Liver (tissue), 8 donors: ENCODE measurements at regions not wholly inside any gene's neighbourhood (a gene's known extent, or its start where the extent isn't known, plus 50 kb on each side); places are given as distances from the start of the nearest gene placed in this dataset.

ENCODE experiments used
- DNase-seq: peaks from one replicate; pipeline ENCODE4 v3.0.0-alpha.2; 2017; ENCODE audit warnings: low spot score
- H3K27ac ChIP-seq, 2 donors: one replicate each; pipeline ENCODE4 v1.7.0; 2013; ENCODE audit warnings: inconsistent platforms in 2 of 2, low read length in 2 of 2, control low read depth in 1 of 2, low read depth in 1 of 2, mild to moderate bottlenecking in 1 of 2
- H3K27me3 ChIP-seq, 4 donors: one replicate each; pipeline versions ENCODE4 v1.6.1 to v1.7.0; 2013; ENCODE audit warnings: low read length in 3 of 4, inconsistent platforms in 1 of 4, mild to moderate bottlenecking in 1 of 4, moderate library complexity in 1 of 4; ENCODE audit not compliant: control insufficient read depth in 4 of 4, insufficient read depth in 4 of 4
- H3K36me3 ChIP-seq, 4 donors: one replicate each; pipeline versions ENCODE4 v1.6.1 to v1.7.0; 2013; ENCODE audit warnings: low read length in 3 of 4, mild to moderate bottlenecking in 3 of 4, low read depth in 1 of 4, moderate library complexity in 1 of 4; ENCODE audit not compliant: control insufficient read depth in 4 of 4, insufficient read depth in 3 of 4
- H3K4me1 ChIP-seq, 4 donors: one replicate each; pipeline versions ENCODE4 v1.6.1 to v1.7.0; 2013; ENCODE audit warnings: low read length in 3 of 4, mild to moderate bottlenecking in 3 of 4, moderate library complexity in 1 of 4; ENCODE audit not compliant: control insufficient read depth in 4 of 4, insufficient read depth in 4 of 4
- H3K4me3 ChIP-seq, 3 donors: one replicate each; pipeline versions ENCODE4 v1.6.1 to v1.7.0; 2013; ENCODE audit warnings: low read length in 3 of 3, control low read depth in 1 of 3, low read depth in 1 of 3, mild to moderate bottlenecking in 1 of 3
- H3K9ac ChIP-seq, 2 donors: one replicate each; pipeline ENCODE4 v1.7.0; 2013; ENCODE audit warnings: low read length in 2 of 2, mild to moderate bottlenecking in 2 of 2, moderate library complexity in 2 of 2, control low read depth in 1 of 2, low read depth in 1 of 2
- H3K9me3 ChIP-seq, 4 donors: one replicate each; pipeline versions ENCODE4 v1.6.1 to v1.7.0; 2013; ENCODE audit warnings: low read length in 3 of 4; ENCODE audit not compliant: control insufficient read depth in 4 of 4
- CTCF ChIP-seq: fragments of 150-350 bp; IDR thresholded peaks from 2 replicates; pipeline ENCODE4 v1.5.1; 2017; ENCODE audit warnings: improper control_type of control experiment, low read depth, low read length; ENCODE audit not compliant: missing input control
- FOXA2 ChIP-seq: IDR thresholded peaks from 2 replicates; pipeline ENCODE4 v1.6.1; 2016; ENCODE audit warnings: antibody characterized with exemption
- HNF4A ChIP-seq, 2 donors: conservative IDR thresholded peaks; 2 replicates each; pipeline ENCODE4 v1.6.1; 2016; ENCODE audit warnings: antibody characterized with exemption in 2 of 2, mild to moderate bottlenecking in 2 of 2
- HNF4G ChIP-seq: IDR thresholded peaks from 2 replicates; pipeline ENCODE4 v1.6.1; 2016; ENCODE audit warnings: antibody characterized with exemption
- JUND ChIP-seq, 2 donors: IDR thresholded peaks; 2 replicates each; pipeline ENCODE4 v1.6.1; 2016; ENCODE audit warnings: antibody characterized with exemption in 2 of 2
- NR2F2 ChIP-seq: IDR thresholded peaks from 2 replicates; pipeline ENCODE4 v1.6.1; 2016; ENCODE audit warnings: antibody characterized with exemption
- RAD21 ChIP-seq, 2 donors: IDR thresholded peaks; 2 replicates each; pipeline ENCODE4 v1.6.1; 2016; ENCODE audit warnings: antibody characterized with exemption in 2 of 2, mild to moderate bottlenecking in 2 of 2
- REST ChIP-seq: IDR thresholded peaks from 2 replicates; pipeline ENCODE4 v1.6.1; 2016; ENCODE audit warnings: antibody characterized with exemption, mild to moderate bottlenecking
- RXRA ChIP-seq, 2 donors: IDR thresholded peaks; 2 replicates each; pipeline ENCODE4 v1.6.1; 2017 to 2018; ENCODE audit warnings: antibody characterized with exemption in 2 of 2, mild to moderate bottlenecking in 1 of 2
- SP1 ChIP-seq: IDR thresholded peaks from 2 replicates; pipeline ENCODE4 v1.6.1; 2018; ENCODE audit warnings: antibody characterized with exemption, mild to moderate bottlenecking
- TAF1 ChIP-seq: conservative IDR thresholded peaks from 2 replicates; pipeline ENCODE4 v1.6.1; 2016; ENCODE audit warnings: antibody characterized with exemption, mild to moderate bottlenecking
- ZBTB33 ChIP-seq: IDR thresholded peaks from 2 replicates; pipeline ENCODE4 v1.6.1; 2016; ENCODE audit warnings: antibody characterized with exemption
- WGBS: extraction: QIAGEN DNeasy Blood & Tissue Kit; methylation state at CpG from one replicate; pipeline ENCODE4 v1.1.7; 2013; 5-methylcytosine and 5-hydroxymethylcytosine counted together
- donor health status: healthy.
- donor health status: healthy.
- donor health status: healthy.
- donor health status: healthy.
- donor health status: healthy.

- Histone ChIP-seq H3K36me3 (no peaks in the 10 kb centered on the region), H3K9ac (no peak overlapping the region), H3K9me3 (no peaks in the 10 kb centered on the region), H3K27me3 (no peaks in the 10 kb centered on the region), H3K4me3 (no peak overlapping the region), H3K27ac (no peak overlapping the region), H3K4me1 (no peaks in the 10 kb centered on the region)
- no peak for DNase-seq
- TF ChIP-seq RAD21 (IDR thresholded peaks at IDR 0.05) (no peak), NR2F2 (no peak), HNF4G (no peak), FOXA2 (no peak), ZBTB33 (no peak), JUND (IDR thresholded peaks at IDR 0.05) (no peak)
- 15% methylated on average over 2 of the region's 2 CpGs for WGBS
Observed at GRCh38 chrX:149120459-149120858, 384.6 kb downstream of the IDS start.

GRCh38 chrX:149114874-149115273 is 390.2 kb downstream of the IDS start:
- DNase-seq = no peak
- no peak overlapping the region for H3K4me3 ChIP-seq
- H3K36me3 ChIP-seq = no peaks in the 10 kb centered on the region
- H3K4me1 ChIP-seq = no peaks in the 10 kb centered on the region
- no peaks in the 10 kb centered on the region for H3K27me3 ChIP-seq
- TF ChIP-seq HNF4A (conservative IDR thresholded peaks at IDR 0.05) (no peak), ZBTB33 (no peak), TAF1 (no peak), SP1 (no peak), JUND (IDR thresholded peaks at IDR 0.05) (no peak), HNF4G (no peak), CTCF (no peak), RXRA (IDR thresholded peaks at IDR 0.05) (no peak)
- WGBS = 67% methylated on average over 4 of the region's 4 CpGs
- H3K27ac ChIP-seq = no peak overlapping the region
- H3K9me3 ChIP-seq = peaks cover 0 to 1% (median 0%) of the 10 kb centered on the region in 4 donors
- H3K9ac ChIP-seq = no peak overlapping the region

GRCh38 chrX:149114001-149114400 is 391.1 kb downstream of the IDS start:
- no peaks in the 10 kb centered on the region for H3K27me3 ChIP-seq
- no peak overlapping the region for H3K9ac ChIP-seq
- H3K27ac ChIP-seq = no peak overlapping the region
- H3K4me3 ChIP-seq = no peak overlapping the region
- 87% methylated on average over 15 of the region's 15 CpGs for WGBS
- TF ChIP-seq SP1 = no peak
- no peak for TF ChIP-seq ZBTB33
- TF ChIP-seq REST = no peak
- TF ChIP-seq FOXA2 = no peak
- TF ChIP-seq RXRA (IDR thresholded peaks at IDR 0.05) = no peak
- TF ChIP-seq HNF4A (conservative IDR thresholded peaks at IDR 0.05) = no peak
- TF ChIP-seq HNF4G = no peak
- no peak for TF ChIP-seq RAD21 (IDR thresholded peaks at IDR 0.05)
- peaks cover 0 to 9% (median 3%) of the 10 kb centered on the region in 4 donors for H3K9me3 ChIP-seq
- H3K4me1 ChIP-seq = no peaks in the 10 kb centered on the region
- no peak for DNase-seq
- H3K36me3 ChIP-seq = no peaks in the 10 kb centered on the region
